NCI-H2107 (cell line): ENCODE measurements at regions not wholly inside any gene's neighbourhood (a gene's known extent, or its start where the extent isn't known, plus 50 kb on each side); places are given as distances from the start of the nearest gene placed in this dataset.

Source experiments
- DNase-seq: peaks from one replicate; lab custom pipeline; 2025; lab: John Stamatoyannopoulos, UW

GRCh38 chr6:21522143-21522747, 71.3 kb upstream of the SOX4 start:
- DNase-seq = no peak

GRCh38 chr6:21522797-21523456, 70.6 kb upstream of the SOX4 start:
- DNase-seq = no peak

GRCh38 chr6:21523652-21524051, 69.9 kb upstream of the SOX4 start:
- no peak for DNase-seq

- DNase-seq = no peak
These were observed 69.3 kb upstream of the SOX4 start for GRCh38 chr6:21524201-21524600.

GRCh38 chr6:21526974-21527373, 66.6 kb upstream of the SOX4 start:
- no peak for DNase-seq

GRCh38 chr6:21527731-21528130, 65.8 kb upstream of the SOX4 start:
- no peak for DNase-seq

- no peak for DNase-seq
These were observed 64.1 kb upstream of the SOX4 start for GRCh38 chr6:21529431-21529830.

GRCh38 chr6:21531393-21531792, 62.2 kb upstream of the SOX4 start:
- no peak for DNase-seq

GRCh38 chr6:21533678-21534077, 59.9 kb upstream of the SOX4 start:
- DNase-seq = no peak

- no peak for DNase-seq
These were observed 57.2 kb upstream of the SOX4 start for GRCh38 chr6:21536280-21536766.

- DNase-seq = no peak
These were observed 55.9 kb upstream of the SOX4 start for GRCh38 chr6:21537637-21538036.

- DNase-seq = no peak
These were observed 55.3 kb upstream of the SOX4 start for GRCh38 chr6:21538186-21538798.

- no peak for DNase-seq
These were observed 53.9 kb upstream of the SOX4 start for GRCh38 chr6:21539621-21540100.
